HG02884 (cell line): ENCODE measurements at regions not wholly inside any gene's neighbourhood (a gene's known extent, or its start where the extent isn't known, plus 50 kb on each side); places are given as distances from the start of the nearest gene placed in this dataset.

Experiments used
- ATAC-seq: cut with Tn5 transposase; IDR thresholded peaks from one replicate; pipeline ENCODE4 v1.9.1; 2021; ENCODE audit warnings: mild to moderate bottlenecking, moderate library complexity; ENCODE audit not compliant: unreplicated experiment

DNA sequence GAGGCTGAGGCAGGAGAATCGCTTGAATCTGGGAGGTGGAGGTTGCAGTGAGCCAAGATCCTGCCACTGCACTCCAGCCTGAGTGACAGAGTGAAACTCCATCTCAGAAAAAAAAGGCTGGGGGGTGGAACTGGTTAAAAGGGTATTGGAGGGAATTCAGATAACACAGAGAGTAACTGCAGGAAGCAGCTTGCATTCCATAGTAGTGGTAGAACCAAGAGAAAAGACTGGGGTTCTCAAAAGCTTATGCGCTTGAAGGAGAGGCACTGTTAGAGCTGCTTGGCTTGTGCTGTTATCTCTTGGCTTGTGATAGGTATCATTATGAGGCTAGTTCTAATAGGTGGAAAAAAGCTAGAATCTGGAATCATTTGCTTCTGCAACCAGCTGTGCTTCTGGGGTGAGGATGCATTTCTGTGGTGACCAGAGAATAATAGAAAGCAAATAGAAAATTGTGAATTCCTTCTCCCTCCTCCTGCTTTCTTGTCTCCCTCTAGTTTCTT, 91.2 kb upstream of the ELOVL6 start:
- no peak for ATAC-seq

DNA sequence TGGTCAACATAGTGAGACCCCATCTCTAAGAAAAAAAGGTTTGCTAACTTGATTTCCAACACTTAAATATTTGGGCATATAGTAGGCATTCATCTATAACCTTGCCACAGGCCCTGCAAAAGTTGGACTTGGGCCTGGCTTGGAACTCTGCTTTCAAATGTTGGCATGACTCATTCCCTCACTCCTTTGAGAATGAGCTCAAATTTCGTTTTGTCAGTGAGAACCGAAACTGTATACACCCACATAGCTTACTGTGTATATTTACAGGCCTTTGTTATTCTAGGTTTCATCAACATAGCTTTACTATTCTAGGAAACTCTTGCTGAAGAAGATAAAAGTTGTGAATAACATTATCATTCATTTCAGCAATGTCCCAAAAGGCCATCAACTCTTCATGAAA, 88.7 kb upstream of the ELOVL6 start:
- ATAC-seq, result peak; percentile 99

DNA sequence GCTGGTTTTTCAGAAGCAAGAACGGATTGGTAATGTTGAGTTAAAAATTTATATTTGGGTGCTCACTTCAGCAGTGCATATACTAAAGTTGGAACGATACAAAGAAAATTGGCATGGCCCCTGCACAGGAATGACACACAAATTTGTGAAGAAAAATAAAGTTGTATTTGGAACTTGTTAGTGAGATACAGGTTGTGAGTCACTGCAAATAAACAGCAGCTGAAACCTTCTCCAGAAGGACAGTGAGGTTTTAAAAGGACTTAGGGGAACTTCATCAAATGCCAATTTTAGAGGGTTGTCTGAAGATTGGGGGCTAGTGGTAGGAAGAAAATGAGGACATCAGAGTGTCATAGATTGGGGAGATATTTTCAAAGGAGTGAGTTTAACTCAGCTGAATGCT, 79.7 kb upstream of the ELOVL6 start:
- no peak for ATAC-seq

DNA sequence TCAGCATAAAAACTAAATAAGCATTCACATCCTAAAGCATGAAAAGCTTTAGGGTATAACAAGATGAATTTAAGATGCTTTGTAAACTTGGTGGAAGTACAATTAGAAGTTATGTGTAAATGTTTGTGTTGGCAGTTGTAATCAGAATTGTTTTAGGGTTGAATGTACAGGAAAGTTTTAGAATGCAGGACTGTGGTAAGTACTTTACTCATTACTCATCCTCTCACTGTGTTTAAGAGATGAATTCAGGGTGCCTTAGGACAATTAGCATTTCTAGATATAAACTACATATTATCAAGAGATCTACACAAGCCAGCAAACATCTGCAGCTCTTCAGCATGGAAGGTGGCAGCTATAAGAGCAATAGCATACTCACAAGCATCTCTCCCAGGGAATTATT, 77.5 kb upstream of the ELOVL6 start:
- ATAC-seq, result no peak

DNA sequence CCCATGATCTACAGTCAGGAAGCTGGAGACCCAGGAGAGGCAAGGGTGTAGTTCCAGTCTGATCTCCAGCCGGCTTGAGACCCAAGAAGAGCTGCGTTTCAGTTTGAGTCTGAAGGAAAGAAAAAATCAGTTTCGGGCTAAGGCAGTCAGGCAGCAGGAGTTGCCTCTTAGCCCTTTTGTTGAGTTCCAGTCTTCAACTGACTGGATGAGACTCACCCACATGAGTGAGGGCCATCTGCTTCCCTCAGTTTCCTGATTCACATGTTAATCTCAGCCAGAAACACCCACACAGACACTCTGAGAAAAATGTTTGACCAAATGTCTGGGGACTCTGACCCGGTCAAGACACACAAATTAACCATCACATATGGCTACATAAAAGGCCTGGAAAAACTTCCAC, 73.6 kb upstream of the ELOVL6 start:
- ATAC-seq, result no peak

- ATAC-seq, result no peak
Observed at GRCh38 chr4:110270492-110271197, 72.2 kb upstream of the ELOVL6 start.

- no peak for ATAC-seq
Observed at GRCh38 chr4:110268790-110269189, 70.4 kb upstream of the ELOVL6 start.

DNA sequence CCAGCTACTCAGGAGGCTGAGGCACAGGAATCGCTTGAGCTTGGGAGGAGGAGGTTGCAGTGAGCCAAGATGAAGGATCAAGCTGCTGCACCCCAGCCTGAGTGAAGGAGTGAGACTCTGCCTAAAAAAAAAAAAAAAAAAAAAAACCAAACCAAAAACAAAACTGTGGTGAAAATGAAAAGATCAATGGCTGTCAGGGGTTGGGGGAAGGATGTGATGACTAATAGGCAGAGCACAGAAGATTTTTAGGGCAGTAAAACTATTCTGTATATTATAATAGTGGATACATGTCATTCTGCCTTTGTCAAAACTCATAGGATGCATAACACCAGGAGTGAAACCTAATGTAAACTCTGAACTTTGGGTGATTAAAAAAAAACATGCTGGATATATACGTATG, 69.9 kb upstream of the ELOVL6 start:
- peak; percentile 82 for ATAC-seq

- no peak for ATAC-seq
Observed at GRCh38 chr4:110266136-110266535, 67.7 kb upstream of the ELOVL6 start.

DNA sequence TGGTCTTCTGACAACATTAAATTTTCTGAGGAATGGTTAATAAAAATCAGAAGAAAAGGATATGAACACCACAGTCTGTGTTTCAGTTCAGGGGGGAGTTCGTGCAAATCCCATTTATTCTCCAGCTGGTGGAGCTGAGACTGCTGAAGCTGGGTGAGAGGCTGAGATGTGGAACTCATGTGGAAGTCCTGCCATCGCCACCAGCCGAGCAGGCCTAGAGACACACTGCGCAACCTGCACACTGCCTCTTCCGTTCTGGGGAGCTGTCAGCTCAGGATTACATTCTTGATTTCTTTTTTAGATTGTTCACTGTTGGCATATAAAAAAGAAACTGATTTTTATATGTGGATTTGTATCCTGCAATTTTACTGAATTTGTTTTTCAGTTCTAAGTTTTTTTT, 66.6 kb upstream of the ELOVL6 start:
- no peak for ATAC-seq

- ATAC-seq, result no peak
Observed at GRCh38 chr4:110260299-110260698, 61.9 kb upstream of the ELOVL6 start.

GRCh38 chr4:110250023-110250387, 51.6 kb upstream of the ELOVL6 start:
- no peak for ATAC-seq

DNA sequence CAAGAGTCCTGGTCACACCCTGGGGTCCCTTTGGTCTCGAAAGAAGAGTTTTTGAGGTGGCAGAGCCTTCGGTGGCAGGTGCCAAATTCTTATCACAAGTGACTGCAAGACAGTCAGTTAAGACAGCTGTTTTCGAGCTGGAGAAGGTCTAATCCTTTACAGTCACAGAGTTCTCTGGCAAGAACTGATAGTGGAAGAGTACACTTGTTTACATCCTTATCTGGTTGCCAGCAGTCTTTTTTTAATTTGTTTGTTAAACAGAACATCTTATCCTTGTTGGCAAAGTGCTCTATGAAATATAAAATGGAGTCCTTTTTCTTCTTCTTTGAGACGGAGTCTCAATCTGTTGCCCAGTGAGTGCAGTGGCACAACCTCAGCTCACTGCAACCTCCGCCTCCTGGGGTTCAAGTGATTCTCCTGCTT, 50.4 kb upstream of the ELOVL6 start:
- no peak for ATAC-seq
